ENCODE measurements at regions not wholly inside any gene's neighbourhood (a gene's known extent, or its start where the extent isn't known, plus 50 kb on each side); places are given as distances from the start of the nearest gene placed in this dataset.
"Not testable (repeated sequence)": the region's sequence is repeated elsewhere in the genome, so short reads cannot be mapped to it uniquely, and the experiment has no call there.

DNA sequence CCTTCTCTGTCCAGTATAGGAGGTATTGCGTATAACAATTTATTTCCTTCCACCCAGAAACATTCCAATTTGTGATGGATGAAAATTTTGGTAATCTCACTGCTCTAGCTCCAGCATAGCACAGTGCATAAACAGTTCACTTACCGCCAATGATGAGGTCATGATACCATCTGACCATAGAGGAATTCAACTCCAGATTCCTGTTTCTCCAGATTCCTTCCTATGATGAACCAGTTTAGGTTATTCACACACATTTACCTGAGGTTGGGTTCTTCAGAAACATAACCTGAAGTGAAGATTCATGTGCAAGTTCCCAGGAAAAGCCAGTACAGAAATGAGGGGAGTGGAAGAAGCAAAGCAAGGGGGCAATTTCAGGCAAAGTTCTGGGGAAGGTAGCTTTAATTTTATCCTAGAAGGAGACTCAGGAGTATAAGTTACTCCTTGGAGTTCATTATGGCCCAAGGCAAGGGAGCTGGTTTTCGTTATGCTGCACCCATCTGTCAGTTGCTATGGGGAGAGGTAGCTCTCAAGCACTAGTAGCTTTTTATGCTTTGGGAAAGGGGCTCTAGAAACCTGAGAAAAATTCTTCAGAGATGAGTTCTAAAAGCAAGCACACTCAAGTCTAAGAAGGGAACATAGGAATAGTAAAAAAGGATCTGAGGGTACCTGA lies 121.6 kb downstream of the CASP12 start:
- Histone ChIP-seq H3K4me1 (ENCODE audit: control insufficient read depth, insufficient read depth, low read length, unreplicated experiment) (peaks cover 7% of the 10 kb centered on the region), H3K27me3 (ENCODE audit: insufficient read depth, low read length) (no peaks in the 10 kb centered on the region), H3K27ac (ENCODE audit: low read depth, low read length) (no peak overlapping the region), H3K79me2 (ENCODE audit: control insufficient read depth, insufficient read depth, low read length, unreplicated experiment) (no peaks in the 10 kb centered on the region), H2AFZ (ENCODE audit: low read length, unreplicated experiment) (no peak overlapping the region), H3K36me3 (ENCODE audit: insufficient read depth, low read length) (no peaks in the 10 kb centered on the region), H3K4me3 (ENCODE audit: low read depth, low read length) (no peak overlapping the region)

GRCh38 chr11:104774578-104774977 lies 123.7 kb downstream of the CASP12 start:
- Histone ChIP-seq H2AFZ (ENCODE audit: low read length, unreplicated experiment) (no peak overlapping the region), H3K27me3 (ENCODE audit: insufficient read depth, low read length) (no peaks in the 10 kb centered on the region), H3K36me3 (ENCODE audit: insufficient read depth, low read length) (no peaks in the 10 kb centered on the region), H3K4me1 (ENCODE audit: control insufficient read depth, insufficient read depth, low read length, unreplicated experiment) (peaks cover 7% of the 10 kb centered on the region), H3K4me3 (ENCODE audit: low read depth, low read length) (no peak overlapping the region), H3K79me2 (ENCODE audit: control insufficient read depth, insufficient read depth, low read length, unreplicated experiment) (no peaks in the 10 kb centered on the region), H3K27ac (ENCODE audit: low read depth, low read length) (no peak overlapping the region)

DNA sequence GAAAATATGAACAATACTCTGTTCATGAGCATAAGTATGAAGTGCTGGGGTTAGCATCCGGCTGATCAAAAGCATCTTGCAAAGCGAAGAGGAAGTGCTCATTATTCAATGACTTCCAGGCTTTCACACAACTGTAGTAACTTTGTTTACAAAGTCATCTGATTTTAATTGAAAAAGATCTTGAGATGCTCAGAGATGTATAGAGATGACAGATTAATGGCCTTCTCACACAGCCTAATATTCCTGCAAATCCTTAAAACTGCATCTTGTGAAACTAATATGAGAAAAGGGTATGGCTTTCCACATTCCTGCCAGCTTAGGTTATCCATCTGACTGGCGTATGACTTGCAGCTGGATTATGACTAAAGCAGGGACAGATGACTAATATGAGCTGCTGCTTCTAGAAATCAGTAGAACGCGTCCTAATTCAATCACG lies 125.4 kb downstream of the CASP12 start:
- Histone ChIP-seq H3K4me3 (ENCODE audit: low read depth, low read length) (peak overlapping the region; percentile 39; the same call in 1 of the 2 replicates), H3K36me3 (ENCODE audit: insufficient read depth, low read length) (no peaks in the 10 kb centered on the region), H3K27ac (ENCODE audit: low read depth, low read length) (peak overlapping the region; percentile 40)

DNA sequence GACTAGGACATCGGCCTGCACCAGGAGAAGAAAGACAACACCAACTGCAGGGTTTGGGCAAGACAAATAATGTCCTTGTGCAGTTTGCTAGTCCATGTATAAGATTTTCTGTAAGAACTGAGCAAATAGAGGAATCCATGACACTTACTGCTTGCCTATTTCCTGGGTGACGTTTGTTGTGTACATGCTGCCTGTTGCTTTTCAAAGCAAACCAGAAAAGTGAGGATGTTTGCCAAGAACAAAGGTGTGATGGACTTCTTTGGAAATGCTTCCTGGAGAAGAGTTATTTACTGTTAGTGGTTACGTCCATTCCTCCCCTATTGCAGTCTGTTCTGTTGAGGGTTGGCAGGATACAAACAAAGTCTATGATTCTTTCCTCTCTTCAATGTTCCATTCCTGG lies 126.5 kb downstream of the CASP12 start:
- Histone ChIP-seq H3K79me2 (ENCODE audit: control insufficient read depth, insufficient read depth, low read length, unreplicated experiment) (no peaks in the 10 kb centered on the region), H3K4me1 (ENCODE audit: control insufficient read depth, insufficient read depth, low read length, unreplicated experiment) (peaks cover 7% of the 10 kb centered on the region), H3K36me3 (ENCODE audit: insufficient read depth, low read length) (no peaks in the 10 kb centered on the region), H3K4me3 (ENCODE audit: low read depth, low read length) (no peak overlapping the region), H3K27ac (ENCODE audit: low read depth, low read length) (no peak overlapping the region), H2AFZ (ENCODE audit: low read length, unreplicated experiment) (no peak overlapping the region), H3K27me3 (ENCODE audit: insufficient read depth, low read length) (no peaks in the 10 kb centered on the region)

More for the DNA sequence above, 125.4 kb downstream of the CASP12 start:
- Histone ChIP-seq H3K4me1 (ENCODE audit: control insufficient read depth, insufficient read depth, low read length, unreplicated experiment) (peaks cover 7% of the 10 kb centered on the region), H3K79me2 (ENCODE audit: control insufficient read depth, insufficient read depth, low read length, unreplicated experiment) (no peaks in the 10 kb centered on the region), H2AFZ (ENCODE audit: low read length, unreplicated experiment) (peak overlapping the region; percentile 43), H3K27me3 (ENCODE audit: insufficient read depth, low read length) (no peaks in the 10 kb centered on the region)

DNA sequence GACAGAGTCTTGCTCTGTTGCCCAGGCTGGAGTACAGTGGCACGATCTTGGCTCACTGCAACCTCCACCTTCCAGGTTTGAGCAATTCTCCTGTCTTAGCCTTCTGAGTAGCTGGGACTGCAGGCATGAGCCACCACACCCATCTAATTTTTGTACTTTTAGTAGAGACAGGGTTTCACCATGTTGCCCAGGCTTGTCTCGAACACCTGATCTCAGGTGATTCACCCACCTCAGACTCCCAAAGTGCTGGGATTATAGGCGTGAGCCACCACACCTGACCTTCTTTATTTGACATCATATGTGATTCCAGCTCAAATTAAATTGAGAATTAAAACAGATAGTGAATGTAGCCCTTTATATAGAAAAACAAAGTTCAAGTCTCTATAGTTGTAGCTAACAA lies 127.2 kb downstream of the CASP12 start:
- H3K79me2 ChIP-seq (ENCODE audit: control insufficient read depth, insufficient read depth, low read length, unreplicated experiment); H3K27me3 ChIP-seq (ENCODE audit: insufficient read depth, low read length); H3K4me3 ChIP-seq (ENCODE audit: low read depth, low read length); H3K36me3 ChIP-seq (ENCODE audit: insufficient read depth, low read length); H3K27ac ChIP-seq (ENCODE audit: low read depth, low read length); H2AFZ ChIP-seq (ENCODE audit: low read length, unreplicated experiment); H3K4me1 ChIP-seq (ENCODE audit: control insufficient read depth, insufficient read depth, low read length, unreplicated experiment): not testable (repeated sequence)

GRCh38 chr11:104765401-104766095 lies 132.7 kb downstream of the CASP12 start:
- peak overlapping the region; percentile 66 for H2AFZ ChIP-seq (ENCODE audit: low read length, unreplicated experiment)

DNA sequence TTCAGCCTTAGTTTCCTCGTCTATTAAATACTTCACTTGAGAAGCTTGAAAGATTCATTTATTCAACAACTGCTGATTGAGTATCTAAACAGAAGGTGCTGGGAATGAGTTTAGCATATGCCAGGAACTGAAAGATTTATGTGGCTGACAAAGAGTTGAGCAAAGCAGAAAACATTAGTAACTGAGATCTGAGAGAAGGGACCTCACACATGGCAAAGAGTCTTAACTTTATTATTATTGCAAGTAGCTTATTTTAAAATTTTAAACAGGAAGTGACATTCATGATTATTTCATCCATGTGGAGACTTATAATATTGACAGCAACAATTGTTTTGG lies 133.6 kb downstream of the CASP12 start:
- no peaks in the 10 kb centered on the region for H3K27me3 ChIP-seq (ENCODE audit: insufficient read depth, low read length)
- no peaks in the 10 kb centered on the region for H3K4me1 ChIP-seq (ENCODE audit: control insufficient read depth, insufficient read depth, low read length, unreplicated experiment)
- peak overlapping the region; percentile 66 for H2AFZ ChIP-seq (ENCODE audit: low read length, unreplicated experiment)
- no peaks in the 10 kb centered on the region for H3K79me2 ChIP-seq (ENCODE audit: control insufficient read depth, insufficient read depth, low read length, unreplicated experiment)
- H3K36me3 ChIP-seq (ENCODE audit: insufficient read depth, low read length), result no peaks in the 10 kb centered on the region; the same call in 1 of the 2 replicates
- no peak overlapping the region for H3K4me3 ChIP-seq (ENCODE audit: low read depth, low read length)
- H3K27ac ChIP-seq (ENCODE audit: low read depth, low read length), result no peak overlapping the region

More at GRCh38 chr11:104765401-104766095, 132.7 kb downstream of the CASP12 start:
- Histone ChIP-seq H3K4me1 (ENCODE audit: control insufficient read depth, insufficient read depth, low read length, unreplicated experiment) (no peaks in the 10 kb centered on the region), H3K27ac (ENCODE audit: low read depth, low read length) (no peak overlapping the region), H3K27me3 (ENCODE audit: insufficient read depth, low read length) (no peaks in the 10 kb centered on the region), H3K4me3 (ENCODE audit: low read depth, low read length) (no peak overlapping the region), H3K79me2 (ENCODE audit: control insufficient read depth, insufficient read depth, low read length, unreplicated experiment) (no peaks in the 10 kb centered on the region), H3K36me3 (ENCODE audit: insufficient read depth, low read length) (no peaks in the 10 kb centered on the region)

DNA sequence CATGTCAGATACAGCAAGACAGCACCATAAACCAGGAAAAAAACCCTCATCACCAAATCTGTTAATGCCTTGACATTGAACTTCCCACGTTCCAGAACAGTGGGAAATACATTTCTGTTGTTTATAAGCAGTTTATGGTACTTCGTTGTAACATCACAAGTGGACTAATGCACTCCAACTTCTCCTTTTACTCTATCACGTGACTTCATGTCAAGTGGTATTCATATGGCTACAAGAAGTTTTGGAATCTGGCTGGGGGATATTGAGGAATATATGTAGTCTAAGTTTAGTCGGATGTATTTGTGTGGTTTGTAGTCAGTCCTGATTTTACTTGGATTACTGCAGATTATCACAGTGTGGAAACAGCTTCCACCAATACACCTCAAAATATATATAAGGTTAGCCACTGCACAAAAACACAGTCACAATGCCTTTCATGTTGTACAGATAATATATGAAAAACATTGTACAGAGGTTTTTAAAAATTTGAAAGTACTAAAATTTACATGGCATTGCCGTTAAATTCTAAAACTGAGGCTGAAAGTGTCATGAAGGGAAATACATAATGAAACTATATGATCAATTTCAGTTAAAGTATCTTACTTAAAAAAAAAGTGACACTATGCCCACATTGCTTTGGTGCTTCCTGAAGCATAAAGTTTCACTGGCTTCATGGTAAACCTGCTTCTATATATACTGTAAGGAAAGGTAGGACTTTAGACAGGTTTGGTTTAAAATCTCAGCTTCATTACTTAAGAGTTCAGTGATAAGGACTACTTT lies 134.1 kb downstream of the CASP12 start:
- Histone ChIP-seq H3K36me3 (ENCODE audit: insufficient read depth, low read length) (no peaks in the 10 kb centered on the region; the same call in 1 of the 2 replicates), H3K27me3 (ENCODE audit: insufficient read depth, low read length) (no peaks in the 10 kb centered on the region), H3K4me1 (ENCODE audit: control insufficient read depth, insufficient read depth, low read length, unreplicated experiment) (no peaks in the 10 kb centered on the region), H2AFZ (ENCODE audit: low read length, unreplicated experiment) (peak overlapping the region; percentile 66), H3K4me3 (ENCODE audit: low read depth, low read length) (no peak overlapping the region), H3K79me2 (ENCODE audit: control insufficient read depth, insufficient read depth, low read length, unreplicated experiment) (no peaks in the 10 kb centered on the region), H3K27ac (ENCODE audit: low read depth, low read length) (no peak overlapping the region)

GRCh38 chr11:104761511-104761910 lies 136.7 kb downstream of the CASP12 start:
- no peaks in the 10 kb centered on the region; the same call in 1 of the 2 replicates for H3K36me3 ChIP-seq (ENCODE audit: insufficient read depth, low read length)
- H3K4me3 ChIP-seq (ENCODE audit: low read depth, low read length), result no peak overlapping the region
- H2AFZ ChIP-seq (ENCODE audit: low read length, unreplicated experiment), result no peak overlapping the region
- H3K4me1 ChIP-seq (ENCODE audit: control insufficient read depth, insufficient read depth, low read length, unreplicated experiment), result no peaks in the 10 kb centered on the region
- H3K27me3 ChIP-seq (ENCODE audit: insufficient read depth, low read length), result no peaks in the 10 kb centered on the region
- no peak overlapping the region for H3K27ac ChIP-seq (ENCODE audit: low read depth, low read length)
- no peaks in the 10 kb centered on the region for H3K79me2 ChIP-seq (ENCODE audit: control insufficient read depth, insufficient read depth, low read length, unreplicated experiment)

DNA sequence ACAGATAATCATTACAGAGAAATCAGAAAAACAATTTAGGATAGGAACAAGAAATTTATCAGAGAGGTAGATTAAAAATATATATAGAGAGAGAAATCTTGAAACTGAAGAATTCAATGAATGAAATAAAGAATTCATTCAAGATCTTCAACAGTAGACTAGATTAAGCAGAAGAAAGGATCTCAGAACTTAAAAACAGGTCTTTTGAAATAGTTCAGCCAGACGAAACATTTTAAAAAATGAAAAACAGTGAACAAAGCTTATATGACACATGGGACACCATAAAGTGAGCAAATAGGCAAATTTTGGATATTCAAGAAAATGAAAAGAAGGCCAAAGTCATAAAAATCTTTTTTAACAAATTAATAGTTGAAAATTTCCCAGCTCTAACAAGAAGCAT lies 138.8 kb downstream of the CASP12 start:
- H3K79me2 ChIP-seq (ENCODE audit: control insufficient read depth, insufficient read depth, low read length, unreplicated experiment), result no peaks in the 10 kb centered on the region

More for the DNA sequence above, 138.8 kb downstream of the CASP12 start:
- Histone ChIP-seq H3K27me3 (ENCODE audit: insufficient read depth, low read length) (no peaks in the 10 kb centered on the region), H2AFZ (ENCODE audit: low read length, unreplicated experiment) (no peak overlapping the region), H3K27ac (ENCODE audit: low read depth, low read length) (no peak overlapping the region), H3K4me3 (ENCODE audit: low read depth, low read length) (no peak overlapping the region), H3K36me3 (ENCODE audit: insufficient read depth, low read length) (no peaks in the 10 kb centered on the region; the same call in 1 of the 2 replicates), H3K4me1 (ENCODE audit: control insufficient read depth, insufficient read depth, low read length, unreplicated experiment) (no peaks in the 10 kb centered on the region)
